Smooth muscle cell (in vitro differentiated cells): ENCODE measurements at regions not wholly inside any gene's neighbourhood (a gene's known extent, or its start where the extent isn't known, plus 50 kb on each side); places are given as distances from the start of the nearest gene placed in this dataset.
"Not testable (repeated sequence)": the region's sequence is repeated elsewhere in the genome, so short reads cannot be mapped to it uniquely, and the experiment has no call there.

ENCODE experiments used
- DNase-seq: peaks from one replicate; lab custom pipeline; 2025; ENCODE audit not compliant: unreplicated experiment; lab: John Stamatoyannopoulos, UW
- H2AFZ ChIP-seq: fragments of 200-600 bp; sonication (generic); 2 replicates; pipeline ENCODE4 v1.6.0; 2016; ENCODE audit warnings: antibody characterized with exemption, low read depth, mild to moderate bottlenecking
- H3F3A ChIP-seq: fragments of 200-600 bp; sonication (generic); 2 replicates; pipeline ENCODE4 v1.6.0; 2017; ENCODE audit warnings: antibody characterized with exemption, low read depth
- H3K27ac ChIP-seq: fragments of 200-600 bp; sonication (generic); 2 replicates; pipeline ENCODE4 v1.5.1; 2016; ENCODE audit warnings: low read depth, mild to moderate bottlenecking
- H3K27me3 ChIP-seq: fragments of 200-600 bp; sonication (generic); 2 replicates; pipeline ENCODE4 v1.6.1; 2016; ENCODE audit warnings: low read depth, mild to moderate bottlenecking
- H3K36me3 ChIP-seq: fragments of 200-600 bp; sonication (generic); 2 replicates; pipeline ENCODE4 v1.5.1; 2016; ENCODE audit warnings: low read depth
- H3K4me1 ChIP-seq: fragments of 200-600 bp; sonication (generic); 2 replicates; pipeline ENCODE4 v1.5.1; 2016; ENCODE audit warnings: low read depth
- H3K4me2 ChIP-seq: fragments of 200-600 bp; sonication (generic); 2 replicates; pipeline ENCODE4 v1.6.0; 2016; ENCODE audit warnings: mild to moderate bottlenecking
- H3K4me3 ChIP-seq: fragments of 200-600 bp; sonication (generic); 2 replicates; pipeline ENCODE4 v1.5.1; 2016; ENCODE audit warnings: mild to moderate bottlenecking
- H3K79me2 ChIP-seq: fragments of 200-600 bp; sonication (generic); 2 replicates; pipeline ENCODE4 v1.6.0; 2016; ENCODE audit warnings: low read depth, mild to moderate bottlenecking
- H3K9ac ChIP-seq: fragments of 200-600 bp; sonication (generic); 2 replicates; pipeline ENCODE4 v1.6.0; 2016; ENCODE audit warnings: low read depth
- H3K9me3 ChIP-seq: fragments of 200-600 bp; sonication (generic); replicated peaks from 2 replicates; pipeline ENCODE4 v1.5.1; 2016; ENCODE audit warnings: low read depth
- H4K20me1 ChIP-seq: fragments of 200-600 bp; sonication (generic); 2 replicates; pipeline ENCODE4 v1.6.0; 2016; ENCODE audit warnings: low read depth
- WGBS: methylation state at CpG from one replicate; pipeline ENCODE4 v1.1.7; 2016; ENCODE audit warnings: low lambda C conversion rate; 5-methylcytosine and 5-hydroxymethylcytosine counted together
- TF ChIP-seq, protein P1 (sequence below): fragments of 200-600 bp; sonication (generic); IDR thresholded peaks from 2 replicates; pipeline ENCODE4 v1.5.1; 2017; ENCODE audit warnings: borderline replicate concordance, mild to moderate bottlenecking, antibody characterized with exemption; ENCODE audit not compliant: insufficient read depth, poor library complexity, severe bottlenecking

DNA sequence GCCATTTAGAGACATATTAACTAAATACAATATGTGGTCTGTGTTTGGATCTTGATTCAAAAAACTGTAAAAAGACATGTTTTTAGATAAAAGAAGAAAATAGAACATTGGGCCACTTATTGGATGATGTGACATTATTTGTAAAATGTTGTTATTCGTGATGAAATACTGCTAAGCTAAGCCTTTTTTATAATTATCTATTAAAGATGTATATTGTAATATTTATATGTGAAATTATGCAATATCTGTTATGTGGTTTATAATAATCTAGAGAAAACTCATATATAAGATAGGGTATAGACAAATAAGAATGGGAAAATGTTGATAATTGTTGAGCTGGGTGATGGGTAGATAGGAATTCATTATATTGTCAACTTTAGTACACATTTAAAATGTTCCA is 82.0 kb upstream of the RGS1 start:
- H3K4me2 ChIP-seq: no peak overlapping the region
- H3K27me3 ChIP-seq: no peaks in the 10 kb centered on the region
- no peak for DNase-seq
- H3F3A ChIP-seq: peaks cover 12% of the 10 kb centered on the region
- TF ChIP-seq, protein P1, sequence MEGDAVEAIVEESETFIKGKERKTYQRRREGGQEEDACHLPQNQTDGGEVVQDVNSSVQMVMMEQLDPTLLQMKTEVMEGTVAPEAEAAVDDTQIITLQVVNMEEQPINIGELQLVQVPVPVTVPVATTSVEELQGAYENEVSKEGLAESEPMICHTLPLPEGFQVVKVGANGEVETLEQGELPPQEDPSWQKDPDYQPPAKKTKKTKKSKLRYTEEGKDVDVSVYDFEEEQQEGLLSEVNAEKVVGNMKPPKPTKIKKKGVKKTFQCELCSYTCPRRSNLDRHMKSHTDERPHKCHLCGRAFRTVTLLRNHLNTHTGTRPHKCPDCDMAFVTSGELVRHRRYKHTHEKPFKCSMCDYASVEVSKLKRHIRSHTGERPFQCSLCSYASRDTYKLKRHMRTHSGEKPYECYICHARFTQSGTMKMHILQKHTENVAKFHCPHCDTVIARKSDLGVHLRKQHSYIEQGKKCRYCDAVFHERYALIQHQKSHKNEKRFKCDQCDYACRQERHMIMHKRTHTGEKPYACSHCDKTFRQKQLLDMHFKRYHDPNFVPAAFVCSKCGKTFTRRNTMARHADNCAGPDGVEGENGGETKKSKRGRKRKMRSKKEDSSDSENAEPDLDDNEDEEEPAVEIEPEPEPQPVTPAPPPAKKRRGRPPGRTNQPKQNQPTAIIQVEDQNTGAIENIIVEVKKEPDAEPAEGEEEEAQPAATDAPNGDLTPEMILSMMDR: no peak
- H3K79me2 ChIP-seq: no peaks in the 10 kb centered on the region
- H3K27ac ChIP-seq: no peak overlapping the region
- 94% methylated on average over 1 of the region's 1 CpG for WGBS
- no peak overlapping the region for H2AFZ ChIP-seq
- H3K4me3 ChIP-seq: no peak overlapping the region
- no peaks in the 10 kb centered on the region for H3K9me3 ChIP-seq
- H3K4me1 ChIP-seq: peaks cover 9% of the 10 kb centered on the region
- no peaks in the 10 kb centered on the region for H4K20me1 ChIP-seq
- H3K36me3 ChIP-seq: no peaks in the 10 kb centered on the region
- no peak overlapping the region for H3K9ac ChIP-seq

DNA sequence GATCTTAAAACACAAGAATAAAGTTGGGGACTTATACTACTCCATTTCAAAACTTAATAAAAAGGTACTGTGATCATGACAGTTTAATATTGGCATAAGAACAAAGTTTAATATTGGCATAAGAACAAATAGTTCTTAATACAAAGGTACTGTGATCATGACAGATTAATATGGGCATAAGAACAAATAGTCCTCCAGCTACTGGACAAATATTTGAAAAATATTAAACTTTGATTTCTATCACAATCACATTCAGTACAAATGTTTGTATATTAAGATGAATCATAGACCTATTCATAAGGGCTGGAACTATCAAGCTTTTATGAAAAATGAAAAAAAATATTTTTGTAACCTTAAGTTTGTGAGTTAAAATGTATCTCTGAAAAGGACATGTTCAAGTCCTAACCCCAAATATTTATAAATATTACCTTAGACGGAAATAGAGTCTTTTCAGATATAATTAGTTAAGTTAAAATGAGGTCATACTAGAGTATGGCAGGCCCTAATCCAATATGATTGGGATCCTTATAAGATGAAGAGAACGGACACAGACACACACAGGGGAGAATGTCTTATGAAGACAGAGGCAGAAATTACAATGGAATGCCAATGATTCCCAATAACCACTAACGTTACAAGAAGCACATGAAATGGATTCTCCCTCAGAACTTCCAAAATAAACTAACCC is 79.1 kb upstream of the RGS1 start:
- no peak overlapping the region for H3K4me2 ChIP-seq
- H2AFZ ChIP-seq: no peak overlapping the region
- no peak overlapping the region for H3K4me3 ChIP-seq
- H3K36me3 ChIP-seq: no peaks in the 10 kb centered on the region
- H3K4me1 ChIP-seq: peaks cover 3% of the 10 kb centered on the region
- H3K9me3 ChIP-seq: no peaks in the 10 kb centered on the region
- TF ChIP-seq, protein P1: no peak
- WGBS: 92% methylated on average over 3 of the region's 3 CpGs
- H3K79me2 ChIP-seq: no peaks in the 10 kb centered on the region
- H3K27me3 ChIP-seq: no peaks in the 10 kb centered on the region
- DNase-seq: no peak
- H3K9ac ChIP-seq: no peak overlapping the region
- H4K20me1 ChIP-seq: no peaks in the 10 kb centered on the region
- no peak overlapping the region for H3K27ac ChIP-seq
- no peaks in the 10 kb centered on the region for H3F3A ChIP-seq

DNA sequence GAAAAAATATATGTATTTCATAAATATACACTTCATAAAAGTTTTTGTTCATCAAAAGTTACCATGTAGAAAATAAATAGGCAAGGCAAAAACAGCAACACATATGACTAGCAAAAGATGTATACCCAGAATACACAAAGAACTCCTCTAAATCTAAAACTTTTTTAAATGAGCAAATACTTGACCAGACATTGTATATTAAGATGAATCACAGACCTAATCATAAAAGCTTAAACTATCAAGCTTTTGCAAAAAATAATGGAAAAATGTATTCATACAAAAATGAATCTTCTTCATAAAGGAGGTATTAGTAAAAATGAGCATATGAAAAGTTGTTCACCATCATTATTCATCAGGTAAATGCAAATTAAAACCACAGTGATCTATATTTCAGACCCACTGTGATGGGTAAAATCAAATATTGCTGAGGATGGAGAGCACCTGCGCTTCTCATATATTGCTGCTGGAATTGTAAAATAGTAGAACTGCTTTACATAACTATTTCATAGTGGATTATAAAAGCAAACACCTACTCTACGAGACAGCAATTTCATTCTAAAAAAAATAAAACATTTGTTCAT is 78.3 kb upstream of the RGS1 start:
- H3K9ac ChIP-seq: no peak overlapping the region
- no peak overlapping the region for H3K4me3 ChIP-seq
- no peaks in the 10 kb centered on the region for H3F3A ChIP-seq
- 97% methylated on average over 2 of the region's 2 CpGs for WGBS
- no peaks in the 10 kb centered on the region for H3K36me3 ChIP-seq
- H3K27me3 ChIP-seq: no peaks in the 10 kb centered on the region
- TF ChIP-seq, protein P1: no peak
- no peaks in the 10 kb centered on the region for H4K20me1 ChIP-seq
- H2AFZ ChIP-seq: no peak overlapping the region
- no peak overlapping the region for H3K27ac ChIP-seq
- no peaks in the 10 kb centered on the region for H3K79me2 ChIP-seq
- no peak for DNase-seq
- no peaks in the 10 kb centered on the region for H3K9me3 ChIP-seq
- no peak overlapping the region for H3K4me2 ChIP-seq
- no peaks in the 10 kb centered on the region for H3K4me1 ChIP-seq

DNA sequence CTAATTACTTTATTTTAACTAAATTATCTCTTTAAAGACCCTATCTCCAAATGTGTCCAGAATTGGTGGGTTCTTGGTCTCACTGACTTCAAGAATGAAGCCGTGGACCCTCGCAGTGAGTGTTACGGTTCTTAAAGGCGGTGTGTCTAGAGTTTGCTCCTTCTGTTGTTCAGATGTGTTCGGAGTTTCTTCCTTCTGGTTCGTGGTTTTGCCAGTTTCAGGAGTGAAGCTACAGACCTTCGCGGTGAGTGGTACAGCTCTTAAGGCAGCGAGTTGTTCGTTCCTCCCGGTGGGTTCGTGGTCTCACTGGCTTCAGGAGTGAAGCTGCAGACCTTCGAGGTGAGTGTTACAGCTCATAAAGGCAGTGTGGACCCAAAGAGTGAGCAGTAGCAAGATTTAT is 77.5 kb upstream of the RGS1 start:
- H3F3A ChIP-seq, H3K27me3 ChIP-seq, DNase-seq, H3K4me2 ChIP-seq, H2AFZ ChIP-seq, H4K20me1 ChIP-seq, H3K36me3 ChIP-seq, H3K27ac ChIP-seq, H3K4me1 ChIP-seq, H3K9me3 ChIP-seq, H3K79me2 ChIP-seq, H3K9ac ChIP-seq, H3K4me3 ChIP-seq: not testable (repeated sequence)
- WGBS: 96% methylated on average over 13 of the region's 13 CpGs

DNA sequence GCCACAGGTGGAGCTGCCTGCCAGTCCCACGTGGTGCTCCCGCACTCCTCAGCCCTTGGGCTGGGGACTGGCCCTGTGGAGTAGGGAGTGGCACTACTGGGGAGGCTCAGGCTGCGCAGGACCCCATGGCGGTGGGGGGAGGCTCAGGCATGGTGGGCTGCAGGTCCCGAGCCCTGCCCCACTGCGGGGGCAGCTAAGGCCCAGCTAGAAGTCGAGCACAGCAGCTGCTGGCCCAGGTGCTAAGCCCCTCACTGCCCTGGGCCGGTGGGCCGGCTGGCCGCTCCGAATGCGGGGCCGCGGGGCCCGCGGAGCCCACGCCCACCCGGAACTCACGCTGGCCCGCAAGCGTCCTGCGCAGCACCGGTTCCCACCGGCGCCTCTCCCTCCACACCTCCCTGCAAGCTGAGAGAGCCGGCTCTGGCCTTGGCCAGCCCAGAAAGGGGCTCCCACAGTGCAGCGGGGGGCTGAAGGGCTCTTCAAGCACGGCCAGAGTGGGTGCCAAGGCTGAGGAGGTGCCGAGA is 76.5 kb upstream of the RGS1 start:
- not testable (repeated sequence) for H3K27me3 ChIP-seq, H3K27ac ChIP-seq, H3K4me3 ChIP-seq, H3K79me2 ChIP-seq, H3K9ac ChIP-seq, H4K20me1 ChIP-seq, H3K4me1 ChIP-seq, H3K36me3 ChIP-seq, H3K4me2 ChIP-seq, H2AFZ ChIP-seq, H3F3A ChIP-seq, DNase-seq, H3K9me3 ChIP-seq
- 99% methylated on average over 29 of the region's 29 CpGs for WGBS

DNA sequence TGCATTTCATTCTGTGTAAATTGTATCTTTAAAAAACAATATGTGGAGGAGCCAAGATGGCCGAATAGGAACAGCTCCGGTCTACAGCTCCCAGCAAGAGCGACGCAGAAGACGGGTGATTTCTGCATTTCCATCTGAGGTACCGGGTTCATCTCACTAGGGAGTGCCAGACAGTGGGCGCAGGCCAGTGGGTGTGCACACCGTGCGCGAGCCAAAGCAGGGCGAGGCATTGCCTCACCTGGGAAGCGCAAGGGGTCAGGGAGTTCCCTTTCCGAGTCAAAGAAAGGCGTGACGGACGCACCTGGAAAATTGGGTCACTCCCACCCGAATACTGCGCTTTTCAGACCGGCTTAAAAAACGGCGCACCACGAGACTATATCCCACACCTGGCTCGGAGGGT is 75.0 kb upstream of the RGS1 start:
- not testable (repeated sequence) for H3K4me1 ChIP-seq, H3K4me2 ChIP-seq, DNase-seq, H3K9me3 ChIP-seq, H3K4me3 ChIP-seq, H3K36me3 ChIP-seq, H2AFZ ChIP-seq, H3K27ac ChIP-seq, H3K79me2 ChIP-seq, H3K9ac ChIP-seq, H3F3A ChIP-seq, H3K27me3 ChIP-seq, H4K20me1 ChIP-seq
- WGBS: 94% methylated on average over 23 of the region's 23 CpGs
